Adipocyte (in vitro differentiated cells): ENCODE measurements at regions not wholly inside any gene's neighbourhood (a gene's known extent, or its start where the extent isn't known, plus 50 kb on each side); places are given as distances from the start of the nearest gene placed in this dataset.
A peak's percentile ranks its signal among the peaks of the same experiment; 100 is the strongest.
"Not testable (repeated sequence)": the region's sequence is repeated elsewhere in the genome, so short reads cannot be mapped to it uniquely, and the experiment has no call there.

ENCODE experiments used
- DNase-seq: peaks from one replicate; pipeline ENCODE4 v3.0.0-alpha.2; 2015; ENCODE audit warnings: low read depth
- H3K27me3 ChIP-seq: replicated peaks from 2 replicates; pipeline ENCODE4 v1.7.0; 2013; ENCODE audit warnings: mild to moderate bottlenecking, low read length, moderate library complexity; ENCODE audit not compliant: control insufficient read depth, insufficient read depth
- H3K36me3 ChIP-seq: 2 replicates; pipeline ENCODE4 v1.7.0; 2013; ENCODE audit warnings: low read length, mild to moderate bottlenecking, moderate library complexity; ENCODE audit not compliant: control insufficient read depth, insufficient read depth, severe bottlenecking
- H3K4me1 ChIP-seq: 2 replicates; pipeline ENCODE4 v1.7.0; 2013; ENCODE audit warnings: mild to moderate bottlenecking, low read length, moderate library complexity; ENCODE audit not compliant: control insufficient read depth, insufficient read depth
- H3K4me3 ChIP-seq: 2 replicates; pipeline ENCODE4 v1.7.0; 2013; ENCODE audit warnings: mild to moderate bottlenecking, low read length, moderate library complexity
- H3K9ac ChIP-seq: 2 replicates; pipeline ENCODE4 v1.7.0; 2013; ENCODE audit warnings: mild to moderate bottlenecking, low read length, moderate library complexity
- H3K9me3 ChIP-seq: 2 replicates; pipeline ENCODE4 v1.7.0; 2013; ENCODE audit warnings: mild to moderate bottlenecking, low read length, moderate library complexity; ENCODE audit not compliant: control insufficient read depth

GRCh38 chr1:70751676-70752287, 295.8 kb downstream of the PTGER3 start:
- H3K9me3 ChIP-seq = peaks cover 31% of the 10 kb centered on the region
- H3K4me3 ChIP-seq, H3K27me3 ChIP-seq, H3K9ac ChIP-seq, DNase-seq, H3K36me3 ChIP-seq, H3K4me1 ChIP-seq: not testable (repeated sequence)

GRCh38 chr1:70754701-70755100, 292.9 kb downstream of the PTGER3 start:
- H3K9me3 ChIP-seq = peaks cover 15% of the 10 kb centered on the region
- no peaks in the 10 kb centered on the region for H3K4me1 ChIP-seq
- no peak for DNase-seq
- no peak overlapping the region for H3K9ac ChIP-seq
- H3K27me3 ChIP-seq = no peaks in the 10 kb centered on the region
- no peaks in the 10 kb centered on the region for H3K36me3 ChIP-seq
- H3K4me3 ChIP-seq = no peak overlapping the region

GRCh38 chr1:70760154-70760553, 287.5 kb downstream of the PTGER3 start:
- H3K9me3 ChIP-seq = peaks cover 5% of the 10 kb centered on the region
- peak; percentile 20 for DNase-seq
- no peaks in the 10 kb centered on the region for H3K4me1 ChIP-seq
- H3K4me3 ChIP-seq = no peak overlapping the region
- H3K27me3 ChIP-seq = no peaks in the 10 kb centered on the region
- H3K9ac ChIP-seq = no peak overlapping the region
- H3K36me3 ChIP-seq = no peaks in the 10 kb centered on the region

GRCh38 chr1:70762386-70762785, 285.2 kb downstream of the PTGER3 start:
- Histone ChIP-seq H3K36me3 (no peaks in the 10 kb centered on the region), H3K9me3 (peaks cover 5% of the 10 kb centered on the region), H3K9ac (no peak overlapping the region), H3K27me3 (no peaks in the 10 kb centered on the region), H3K4me1 (no peaks in the 10 kb centered on the region), H3K4me3 (no peak overlapping the region)
- no peak for DNase-seq

- Histone ChIP-seq H3K4me3 (no peak overlapping the region), H3K4me1 (no peaks in the 10 kb centered on the region), H3K9me3 (peaks cover 5% of the 10 kb centered on the region), H3K9ac (no peak overlapping the region), H3K27me3 (no peaks in the 10 kb centered on the region), H3K36me3 (no peaks in the 10 kb centered on the region)
- DNase-seq = peak; percentile 9
These were observed 282.9 kb downstream of the PTGER3 start for GRCh38 chr1:70764747-70765146.

GRCh38 chr1:70767377-70767776, 280.2 kb downstream of the PTGER3 start:
- Histone ChIP-seq H3K9ac (no peak overlapping the region), H3K4me3 (no peak overlapping the region), H3K36me3 (no peaks in the 10 kb centered on the region), H3K27me3 (no peaks in the 10 kb centered on the region), H3K9me3 (peaks cover 22% of the 10 kb centered on the region), H3K4me1 (no peaks in the 10 kb centered on the region)
- peak; percentile 19 for DNase-seq

GRCh38 chr1:70768216-70768615, 279.4 kb downstream of the PTGER3 start:
- no peaks in the 10 kb centered on the region for H3K27me3 ChIP-seq
- H3K4me1 ChIP-seq = no peaks in the 10 kb centered on the region
- H3K9me3 ChIP-seq = peaks cover 22% of the 10 kb centered on the region
- H3K36me3 ChIP-seq = no peaks in the 10 kb centered on the region
- H3K4me3 ChIP-seq = no peak overlapping the region
- no peak for DNase-seq
- H3K9ac ChIP-seq = no peak overlapping the region

- Histone ChIP-seq H3K4me3 (peak overlapping the region; percentile 12), H3K9ac (peak overlapping the region; percentile 52), H3K36me3 (no peaks in the 10 kb centered on the region), H3K27me3 (no peaks in the 10 kb centered on the region), H3K9me3 (no peaks in the 10 kb centered on the region), H3K4me1 (peaks cover 28% of the 10 kb centered on the region)
- no peak for DNase-seq
These were observed 269.4 kb downstream of the PTGER3 start for GRCh38 chr1:70778056-70778762.

- H3K9ac ChIP-seq = peak overlapping the region; percentile 52
These were observed 268.7 kb downstream of the PTGER3 start for GRCh38 chr1:70778934-70779333.

GRCh38 chr1:70779571-70779970, 268.0 kb downstream of the PTGER3 start:
- H3K4me1 ChIP-seq = peaks cover 28% of the 10 kb centered on the region

More at GRCh38 chr1:70778934-70779333, 268.7 kb downstream of the PTGER3 start:
- no peaks in the 10 kb centered on the region for H3K36me3 ChIP-seq
- peak overlapping the region; percentile 12 for H3K4me3 ChIP-seq
- H3K9me3 ChIP-seq = no peaks in the 10 kb centered on the region
- H3K27me3 ChIP-seq = no peaks in the 10 kb centered on the region
- peaks cover 28% of the 10 kb centered on the region for H3K4me1 ChIP-seq
- peak; percentile 3 for DNase-seq

GRCh38 chr1:70785287-70785686, 262.3 kb downstream of the PTGER3 start:
- Histone ChIP-seq H3K36me3 (no peaks in the 10 kb centered on the region), H3K9ac (no peak overlapping the region), H3K27me3 (no peaks in the 10 kb centered on the region), H3K9me3 (no peaks in the 10 kb centered on the region), H3K4me1 (peaks cover under 1% of the 10 kb centered on the region), H3K4me3 (no peak overlapping the region)
- DNase-seq = no peak

More at GRCh38 chr1:70779571-70779970, 268.0 kb downstream of the PTGER3 start:
- H3K27me3 ChIP-seq = no peaks in the 10 kb centered on the region
- no peaks in the 10 kb centered on the region for H3K36me3 ChIP-seq
- no peaks in the 10 kb centered on the region for H3K9me3 ChIP-seq
- DNase-seq = peak; percentile 34
- H3K9ac ChIP-seq = no peak overlapping the region
- H3K4me3 ChIP-seq = no peak overlapping the region
